ENCODE measurements at regions not wholly inside any gene's neighbourhood (a gene's known extent, or its start where the extent isn't known, plus 50 kb on each side); places are given as distances from the start of the nearest gene placed in this dataset.
A peak's percentile ranks its signal among the peaks of the same experiment; 100 is the strongest.

DNA sequence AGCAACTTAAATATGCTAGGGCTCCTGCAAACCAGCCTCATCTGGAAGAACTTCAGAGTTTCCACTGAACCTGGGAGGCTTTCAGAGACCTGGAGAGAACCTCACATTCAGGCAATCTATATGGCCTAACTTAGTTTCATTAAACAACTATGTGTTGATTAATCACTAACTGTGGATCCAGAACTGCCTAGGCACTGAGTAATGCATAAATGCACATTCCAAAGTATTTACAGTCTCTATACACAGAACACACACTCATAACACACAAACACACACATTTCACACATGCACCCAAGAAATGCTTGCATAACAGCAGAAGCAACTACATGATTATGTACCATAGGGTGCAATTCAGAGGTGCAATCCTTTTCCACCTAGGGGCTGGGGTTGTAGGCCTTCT, 552.8 kb downstream of the BCL11A start:
- no peaks in the 10 kb centered on the region for H4K20me1 ChIP-seq
- H3K36me3 ChIP-seq: no peaks in the 10 kb centered on the region
- H3K9me3 ChIP-seq: no peaks in the 10 kb centered on the region
- H3K9ac ChIP-seq: no peak overlapping the region
- no peak overlapping the region for H3K27ac ChIP-seq
- no peaks in the 10 kb centered on the region for H3K27me3 ChIP-seq
- no peak overlapping the region for H3K4me3 ChIP-seq
- no peak overlapping the region for H3K4me2 ChIP-seq
- no peak for TF ChIP-seq Cebpa-rat (IDR thresholded peaks at IDR 0.05)
- H3K4me1 ChIP-seq: peaks cover 39% of the 10 kb centered on the region

DNA sequence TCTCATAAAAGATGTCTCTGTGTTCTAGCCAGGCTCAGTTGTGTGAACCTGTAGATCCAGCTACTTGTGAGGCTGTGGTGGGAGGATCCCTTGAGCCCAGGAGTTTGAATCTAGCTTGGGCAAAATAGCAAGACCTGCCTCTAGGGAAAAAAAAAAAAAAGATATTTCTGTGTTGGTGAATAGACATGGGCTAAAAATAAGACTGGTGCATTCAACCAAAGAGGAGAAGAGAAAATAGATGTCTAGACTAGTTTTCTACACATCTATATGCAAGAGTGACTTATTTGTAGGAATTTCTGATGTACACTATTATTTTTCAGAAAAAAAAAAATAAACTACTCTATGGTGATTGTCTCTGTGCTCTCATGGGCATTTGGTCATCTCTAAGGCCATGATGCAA, 555.1 kb downstream of the BCL11A start:
- H4K20me1 ChIP-seq: no peaks in the 10 kb centered on the region
- H3K27me3 ChIP-seq: no peaks in the 10 kb centered on the region
- H3K27ac ChIP-seq: peak overlapping the region; percentile 58
- H3K4me3 ChIP-seq: no peak overlapping the region
- H3K9ac ChIP-seq: 0 out of 2 replicates have a peak overlapping the region, but pooled peaks have one; percentile 42
- H3K4me1 ChIP-seq: peaks cover 60% of the 10 kb centered on the region
- no peak for TF ChIP-seq Cebpa-rat (IDR thresholded peaks at IDR 0.05)
- H3K9me3 ChIP-seq: no peaks in the 10 kb centered on the region
- no peaks in the 10 kb centered on the region for H3K36me3 ChIP-seq
- peak overlapping the region; percentile 83 for H3K4me2 ChIP-seq

DNA sequence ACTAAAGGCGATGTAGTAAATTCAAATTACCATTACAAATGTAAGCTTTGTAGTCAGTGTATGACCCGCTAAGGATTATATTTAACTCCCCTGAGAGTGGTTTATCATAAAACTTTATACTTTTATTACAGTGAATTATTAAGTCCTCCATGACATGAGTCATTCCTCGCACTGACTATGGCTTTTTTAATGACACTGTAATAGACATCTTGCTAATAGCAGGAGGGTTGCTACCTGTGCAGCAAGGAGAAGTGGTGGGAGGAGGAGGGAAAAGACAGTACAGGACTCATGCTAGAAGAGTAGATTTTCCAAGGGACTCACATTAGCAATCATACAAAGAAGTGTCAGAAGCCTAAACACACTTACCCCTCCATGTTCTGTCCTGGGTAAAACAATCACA, 556.1 kb downstream of the BCL11A start:
- H3K36me3 ChIP-seq: no peaks in the 10 kb centered on the region
- TF ChIP-seq Cebpa-rat (IDR thresholded peaks at IDR 0.05): no peak
- no peaks in the 10 kb centered on the region for H3K27me3 ChIP-seq
- H3K9me3 ChIP-seq: no peaks in the 10 kb centered on the region
- H3K27ac ChIP-seq: peak overlapping the region; percentile 58; the same call in 1 of the 2 replicates
- peak overlapping the region; percentile 83 for H3K4me2 ChIP-seq
- no peaks in the 10 kb centered on the region for H4K20me1 ChIP-seq
- 0 out of 2 replicates have a peak overlapping the region, but pooled peaks have one; percentile 42 for H3K9ac ChIP-seq
- H3K4me3 ChIP-seq: no peak overlapping the region
- peaks cover 60% of the 10 kb centered on the region for H3K4me1 ChIP-seq

DNA sequence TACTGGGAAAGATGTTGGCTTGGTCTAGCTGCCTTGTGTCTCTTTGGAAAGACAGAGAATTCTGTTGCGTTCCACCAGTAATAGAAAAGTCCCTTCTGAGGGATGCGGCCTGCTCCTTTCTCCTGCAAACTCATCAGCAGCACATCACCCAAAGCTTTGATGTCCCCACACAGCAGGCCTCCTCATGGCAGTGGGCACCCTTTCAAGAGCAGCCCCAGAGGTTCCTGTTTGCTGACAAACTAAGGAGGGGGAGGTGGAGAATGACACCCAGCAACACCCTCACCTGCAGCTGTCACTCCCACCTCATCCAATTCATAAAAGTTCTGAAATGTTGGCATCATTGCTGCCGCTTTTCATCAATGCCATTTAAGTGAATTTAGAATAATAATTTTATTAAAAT, 556.6 kb downstream of the BCL11A start:
- peak overlapping the region; percentile 83 for H3K4me2 ChIP-seq
- no peaks in the 10 kb centered on the region for H3K36me3 ChIP-seq
- no peak for TF ChIP-seq Cebpa-rat (IDR thresholded peaks at IDR 0.05)
- H3K27ac ChIP-seq: no peak overlapping the region
- 0 out of 2 replicates have a peak overlapping the region, but pooled peaks have one; percentile 4 for H3K9ac ChIP-seq
- H3K4me1 ChIP-seq: peaks cover 60% of the 10 kb centered on the region
- H3K4me3 ChIP-seq: no peak overlapping the region
- H4K20me1 ChIP-seq: no peaks in the 10 kb centered on the region
- no peaks in the 10 kb centered on the region for H3K9me3 ChIP-seq
- no peaks in the 10 kb centered on the region for H3K27me3 ChIP-seq

DNA sequence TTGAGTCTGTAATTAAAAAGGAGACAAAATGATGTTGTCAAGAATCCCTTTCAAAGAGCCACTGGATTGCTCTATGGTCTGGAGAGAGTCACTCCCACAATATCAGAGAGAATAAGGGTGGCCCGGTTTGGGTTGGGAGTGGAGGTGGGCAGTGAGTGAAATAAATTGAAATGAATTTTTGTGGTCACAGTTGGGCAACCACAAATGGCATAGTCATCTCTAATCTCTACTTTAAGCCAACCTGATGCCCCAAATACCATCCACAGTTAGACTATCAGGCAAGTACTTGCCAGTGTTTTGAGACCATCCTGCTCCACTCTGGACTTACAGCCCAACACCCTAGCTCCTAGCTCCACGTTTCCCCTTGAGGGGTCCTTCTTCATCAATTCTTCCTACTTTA, 559.7 kb downstream of the BCL11A start:
- Histone ChIP-seq H3K4me1 (peaks cover 51% of the 10 kb centered on the region), H3K9ac (no peak overlapping the region), H3K36me3 (no peaks in the 10 kb centered on the region), H3K4me2 (peak overlapping the region; percentile 29), H3K27me3 (no peaks in the 10 kb centered on the region), H3K27ac (no peak overlapping the region), H3K4me3 (no peak overlapping the region), H3K9me3 (no peaks in the 10 kb centered on the region), H4K20me1 (no peaks in the 10 kb centered on the region)
- no peak for TF ChIP-seq Cebpa-rat (IDR thresholded peaks at IDR 0.05)

DNA sequence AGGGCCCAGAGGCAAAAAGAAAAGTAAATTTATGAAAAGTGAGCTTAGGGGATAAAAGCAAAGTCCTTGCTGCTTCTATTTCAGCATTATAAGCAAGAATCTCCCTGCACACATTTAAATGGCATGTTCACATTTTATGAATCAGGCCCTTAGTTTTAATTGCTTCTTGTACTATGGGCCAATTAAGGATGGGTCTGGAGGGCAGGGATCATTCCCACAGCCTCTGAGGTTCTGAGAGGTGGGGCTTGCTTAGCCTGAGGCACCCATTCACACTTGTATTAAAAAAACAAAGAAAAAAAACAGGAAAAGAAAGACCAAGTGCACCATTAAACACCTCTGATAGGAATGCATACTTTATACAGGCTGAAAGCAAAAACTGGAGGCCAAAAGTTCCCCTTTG, 565.1 kb downstream of the BCL11A start:
- H3K4me1 ChIP-seq: no peaks in the 10 kb centered on the region
- H3K9ac ChIP-seq: no peak overlapping the region
- no peak overlapping the region for H3K4me3 ChIP-seq
- no peak overlapping the region for H3K27ac ChIP-seq
- no peaks in the 10 kb centered on the region for H4K20me1 ChIP-seq
- no peaks in the 10 kb centered on the region for H3K27me3 ChIP-seq
- no peak for TF ChIP-seq Cebpa-rat (IDR thresholded peaks at IDR 0.05)
- no peaks in the 10 kb centered on the region for H3K9me3 ChIP-seq
- no peaks in the 10 kb centered on the region for H3K36me3 ChIP-seq
- H3K4me2 ChIP-seq: no peak overlapping the region

DNA sequence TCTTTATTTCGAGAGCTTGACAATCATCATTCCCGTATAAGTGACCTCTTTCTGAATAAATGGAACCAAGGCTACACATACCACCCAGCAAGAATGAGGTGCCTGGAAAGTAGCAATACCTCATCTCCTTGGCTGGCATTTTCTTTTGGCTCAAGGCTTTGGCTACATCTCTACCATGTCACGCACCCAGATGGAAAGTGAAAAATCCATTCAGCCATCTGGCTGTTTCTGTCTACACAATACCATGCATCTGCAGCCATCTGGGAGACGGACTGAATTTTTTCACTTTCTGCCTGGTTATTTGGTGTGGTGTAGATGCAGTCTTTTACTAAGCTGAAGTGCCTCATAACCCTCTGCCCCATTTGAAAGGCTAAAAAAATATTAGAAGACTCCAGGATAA, 566.9 kb downstream of the BCL11A start:
- no peak overlapping the region for H3K27ac ChIP-seq
- no peak overlapping the region for H3K4me2 ChIP-seq
- H3K4me3 ChIP-seq: no peak overlapping the region
- no peaks in the 10 kb centered on the region for H4K20me1 ChIP-seq
- no peaks in the 10 kb centered on the region for H3K4me1 ChIP-seq
- H3K27me3 ChIP-seq: no peaks in the 10 kb centered on the region
- TF ChIP-seq Cebpa-rat (IDR thresholded peaks at IDR 0.05): no peak
- H3K9ac ChIP-seq: no peak overlapping the region
- no peaks in the 10 kb centered on the region for H3K36me3 ChIP-seq
- no peaks in the 10 kb centered on the region for H3K9me3 ChIP-seq

DNA sequence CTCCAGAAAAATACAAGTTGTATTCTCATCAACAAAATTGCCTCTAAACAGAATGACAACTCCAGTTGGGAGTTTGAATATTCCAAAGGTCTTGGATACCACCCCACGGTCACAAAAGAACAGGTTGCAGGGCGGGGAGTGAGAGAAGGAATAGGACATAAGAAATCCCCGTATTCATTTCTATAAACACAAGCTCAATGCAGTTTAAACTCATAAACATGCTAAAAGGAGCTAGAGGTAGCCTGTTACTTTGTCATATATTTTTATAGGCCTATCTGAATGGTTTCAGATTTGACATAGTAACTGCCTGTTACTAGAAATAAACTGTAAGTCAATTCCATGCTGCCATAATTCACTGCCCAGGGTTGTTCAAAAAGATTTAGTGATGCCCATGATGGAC, 567.5 kb downstream of the BCL11A start:
- Histone ChIP-seq H3K4me3 (no peak overlapping the region), H3K27me3 (no peaks in the 10 kb centered on the region), H3K9me3 (no peaks in the 10 kb centered on the region), H3K4me1 (no peaks in the 10 kb centered on the region), H3K36me3 (no peaks in the 10 kb centered on the region), H3K27ac (no peak overlapping the region), H4K20me1 (no peaks in the 10 kb centered on the region), H3K4me2 (no peak overlapping the region), H3K9ac (no peak overlapping the region)
- no peak for TF ChIP-seq Cebpa-rat (IDR thresholded peaks at IDR 0.05)

DNA sequence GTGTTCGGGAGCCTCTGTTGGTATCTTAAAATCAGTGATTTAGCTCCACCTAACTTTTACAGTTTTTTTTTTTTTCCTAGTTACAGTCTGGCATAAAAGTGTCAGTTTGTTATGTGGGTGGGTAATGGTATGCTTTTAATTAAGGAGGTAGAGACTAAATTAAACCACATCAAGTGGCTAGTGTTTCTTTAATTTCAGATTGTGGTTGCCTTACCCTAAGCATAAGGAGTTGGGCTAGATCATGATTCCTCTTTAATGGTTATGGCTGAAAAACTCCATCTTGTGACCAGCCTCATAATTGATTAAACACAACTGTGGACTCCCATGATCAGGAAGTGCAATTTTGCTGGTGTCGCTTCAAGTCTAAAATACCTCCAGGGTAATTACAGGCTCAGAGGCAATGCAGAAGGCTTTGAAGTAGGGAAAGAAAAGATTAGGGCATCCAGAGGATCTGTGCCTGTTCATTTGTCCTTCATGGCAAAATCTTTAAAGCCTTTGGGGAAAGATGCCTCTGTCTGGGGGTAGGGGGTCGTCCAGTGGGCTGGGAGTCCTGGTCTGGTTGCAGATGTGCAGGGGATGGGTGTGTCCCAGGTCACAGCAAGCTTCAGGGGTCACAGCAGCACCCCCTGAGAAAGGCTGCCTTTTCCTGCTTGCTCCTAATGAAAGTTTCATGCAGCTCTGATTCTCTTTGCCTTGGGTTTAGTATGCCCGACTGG, 579.2 kb downstream of the BCL11A start:
- no peak overlapping the region for H3K9ac ChIP-seq
- H3K9me3 ChIP-seq: no peaks in the 10 kb centered on the region
- H4K20me1 ChIP-seq: no peaks in the 10 kb centered on the region
- H3K4me3 ChIP-seq: no peak overlapping the region
- H3K36me3 ChIP-seq: no peaks in the 10 kb centered on the region
- H3K4me1 ChIP-seq: no peaks in the 10 kb centered on the region
- TF ChIP-seq Cebpa-rat (IDR thresholded peaks at IDR 0.05): no peak
- no peak overlapping the region for H3K27ac ChIP-seq
- H3K27me3 ChIP-seq: no peaks in the 10 kb centered on the region
- H3K4me2 ChIP-seq: no peak overlapping the region

DNA sequence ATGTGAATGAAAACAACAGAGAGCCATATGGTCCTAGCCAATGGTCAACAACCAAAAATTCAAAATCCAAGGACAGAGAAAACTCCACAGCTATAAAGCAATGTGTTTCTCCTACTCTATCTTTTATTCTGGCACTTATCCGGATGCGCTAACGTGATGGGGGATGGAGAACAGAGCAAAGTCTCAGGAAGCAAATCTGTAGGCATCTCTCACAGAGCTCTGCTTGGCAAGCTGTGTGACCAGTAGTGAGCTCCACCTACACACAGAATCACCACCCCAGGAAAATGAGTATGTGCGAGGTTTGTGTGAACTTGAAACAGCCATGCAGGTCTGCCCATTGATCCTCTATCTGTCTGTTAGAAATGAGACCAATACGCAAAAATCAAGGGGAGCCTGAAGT, 584.3 kb downstream of the BCL11A start:
- Histone ChIP-seq H3K9me3 (no peaks in the 10 kb centered on the region), H3K27ac (no peak overlapping the region), H3K9ac (no peak overlapping the region), H3K27me3 (no peaks in the 10 kb centered on the region), H4K20me1 (no peaks in the 10 kb centered on the region), H3K4me3 (no peak overlapping the region), H3K4me1 (no peaks in the 10 kb centered on the region), H3K4me2 (no peak overlapping the region), H3K36me3 (no peaks in the 10 kb centered on the region)
- no peak for TF ChIP-seq Cebpa-rat (IDR thresholded peaks at IDR 0.05)

DNA sequence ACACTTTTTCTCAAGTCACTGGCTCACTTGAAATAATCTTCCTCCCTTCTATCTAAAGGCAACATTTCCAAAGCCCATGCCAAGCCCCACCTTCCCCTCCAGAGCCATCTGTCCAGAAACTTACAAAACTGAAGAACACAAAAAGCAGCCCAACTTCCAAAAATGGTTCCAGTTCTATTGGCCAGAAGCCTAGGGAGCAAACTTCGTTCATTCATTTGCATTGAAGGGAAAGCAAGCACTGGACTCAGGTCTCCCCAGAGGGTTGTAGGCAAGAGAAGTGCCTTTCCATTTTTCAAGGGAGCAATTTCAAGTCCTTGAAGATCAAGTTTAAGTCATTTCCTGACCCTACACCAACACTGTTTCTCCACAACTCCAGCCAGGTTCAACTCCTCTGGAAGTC, 585.0 kb downstream of the BCL11A start:
- no peak for TF ChIP-seq Cebpa-rat (IDR thresholded peaks at IDR 0.05)

More for the DNA sequence above, 585.0 kb downstream of the BCL11A start:
- no peak overlapping the region for H3K9ac ChIP-seq
- no peaks in the 10 kb centered on the region for H4K20me1 ChIP-seq
- no peak overlapping the region for H3K4me3 ChIP-seq
- no peaks in the 10 kb centered on the region for H3K36me3 ChIP-seq
- no peaks in the 10 kb centered on the region for H3K27me3 ChIP-seq
- no peaks in the 10 kb centered on the region for H3K4me1 ChIP-seq
- H3K27ac ChIP-seq: no peak overlapping the region
- H3K4me2 ChIP-seq: no peak overlapping the region
- no peaks in the 10 kb centered on the region for H3K9me3 ChIP-seq
